Caco-2 (cell line): ENCODE measurements at regions not wholly inside any gene's neighbourhood (a gene's known extent, or its start where the extent isn't known, plus 50 kb on each side); places are given as distances from the start of the nearest gene placed in this dataset.

Experiments
- BruUV-seq: library from RNA; stranded (reverse); fragments of 400-500 nt; replicated peaks from 2 replicates; lab custom pipeline; 2021; lab: Mats Ljungman, UMichigan
- CTCF ChIA-PET: fragments of 300-600 bp; sonication (Branson Sonifier 250); formaldehyde crosslinking; loops from one replicate; lab custom pipeline; 2022; ENCODE audit warnings: antibody characterized with exemption; lab: Charles Lee
- POLR2A ChIA-PET: fragments of 300-600 bp; sonication (Branson Sonifier 250); formaldehyde crosslinking; loops from one replicate; lab custom pipeline; 2022; ENCODE audit warnings: antibody characterized with exemption; lab: Charles Lee
- DNase-seq, 2 experiments: peaks; one replicate each; pipeline versions ENCODE4 v3.0.0 to v3.0.0-alpha.2; 2020 to 2022
- H3K27me3 ChIP-seq: replicated peaks from 2 replicates; pipeline ENCODE4 v1.6.0; 2011; ENCODE audit warnings: low read length; ENCODE audit not compliant: control insufficient read depth, insufficient read depth
- H3K36me3 ChIP-seq: 2 replicates; pipeline ENCODE4 v1.5.1; 2011; ENCODE audit warnings: low read length; ENCODE audit not compliant: control insufficient read depth, insufficient read depth
- H3K4me1 ChIP-seq: fragments of 250-450 bp; sonication (Bioruptor Pico); 2 replicates; pipeline ENCODE4 v1.5.1; 2020; ENCODE audit warnings: mild to moderate bottlenecking
- H3K4me3 ChIP-seq: 2 replicates; pipeline ENCODE4 v1.5.1; 2011; ENCODE audit warnings: low read depth, mild to moderate bottlenecking, control low read depth, low read length
- H3K9me3 ChIP-seq: fragments of 250-450 bp; sonication (Bioruptor Pico); 2 replicates; pipeline ENCODE4 v1.5.1; 2020; ENCODE audit warnings: mild to moderate bottlenecking, moderate library complexity
- H3K27ac Mint-ChIP-seq: one replicate; pipeline ENCODE4 v1.8.0; 2022; ENCODE audit warnings: mixed read lengths; ENCODE audit not compliant: unreplicated experiment
- H3K27me3 Mint-ChIP-seq: one replicate; pipeline ENCODE4 v1.8.0; 2022; ENCODE audit warnings: mixed read lengths; ENCODE audit not compliant: insufficient read depth, unreplicated experiment
- H3K36me3 Mint-ChIP-seq: one replicate; pipeline ENCODE4 v1.8.0; 2022; ENCODE audit warnings: mild to moderate bottlenecking, mixed read lengths; ENCODE audit not compliant: insufficient read depth, unreplicated experiment
- H3K4me1 Mint-ChIP-seq: one replicate; pipeline ENCODE4 v1.8.0; 2022; ENCODE audit warnings: low read depth, mixed read lengths; ENCODE audit not compliant: unreplicated experiment
- H3K4me3 Mint-ChIP-seq: one replicate; pipeline ENCODE4 v1.8.0; 2022; ENCODE audit warnings: mild to moderate bottlenecking, moderate library complexity, mixed read lengths; ENCODE audit not compliant: unreplicated experiment
- H3K9me3 Mint-ChIP-seq: one replicate; pipeline ENCODE4 v1.8.0; 2022; ENCODE audit warnings: mixed read lengths; ENCODE audit not compliant: unreplicated experiment
- CTCF ChIP-seq, 2 experiments: fragments of 200-600 bp in 1 of 2; IDR thresholded peaks; 1 replicate in 1 of 2; 2 replicates in 1 of 2; pipeline versions ENCODE4 v1.5.1 to v1.8.0; 2011 to 2022; ENCODE audit warnings: antibody characterized with exemption in 1 of 2, control low read depth in 1 of 2, inconsistent platforms in 1 of 2, low read depth in 1 of 2, low read length in 1 of 2, mild to moderate bottlenecking in 1 of 2, moderate library complexity in 1 of 2; ENCODE audit not compliant: insufficient read depth in 1 of 2, severe bottlenecking in 1 of 2, unreplicated experiment in 1 of 2
- intact Hi-C: fragments of 100-400 bp; cut with micrococcal nuclease; formaldehyde crosslinking; loops from one replicate; pipeline ENCODE4 v1.10.0; 2022; ENCODE audit not compliant: unreplicated experiment

- no peaks in the 10 kb centered on the region for H3K4me1 Mint-ChIP-seq
- CTCF ChIA-PET, result no interaction called here
- no peak overlapping the region for H3K27ac Mint-ChIP-seq
These were observed 322.5 kb downstream of the C16orf95 start for GRCh38 chr16:86994651-86995171.

GRCh38 chr16:86995456-86995855, 321.7 kb downstream of the C16orf95 start:
- BruUV-seq, result no TSS peak

More at GRCh38 chr16:86994651-86995171, 322.5 kb downstream of the C16orf95 start:
- intact Hi-C loops, result no loop called here
- TF ChIP-seq CTCF (IDR thresholded peaks at IDR 0.05; ENCODE audit: insufficient read depth in 1 of 2, low read depth in 1 of 2, low read length in 1 of 2, severe bottlenecking in 1 of 2, unreplicated experiment in 1 of 2), result no peak
- Histone ChIP-seq H3K4me3 (no peak overlapping the region), H3K27me3 (no peaks in the 10 kb centered on the region; the same call in 1 of the 2 replicates), H3K9me3 (no peaks in the 10 kb centered on the region; the same call in 1 of the 2 replicates), H3K4me1 (peaks cover under 1% of the 10 kb centered on the region; the same call in 1 of the 2 replicates), H3K36me3 (no peaks in the 10 kb centered on the region)
- BruUV-seq, result no TSS peak
- Mint-ChIP-seq H3K27me3 (peaks cover 19% of the 10 kb centered on the region), H3K36me3 (no peaks in the 10 kb centered on the region), H3K9me3 (peaks cover 32% of the 10 kb centered on the region), H3K4me3 (no peak overlapping the region)
- POLR2A ChIA-PET, result no interaction called here
- DNase-seq, result no peak

GRCh38 chr16:86996081-86996480, 321.1 kb downstream of the C16orf95 start:
- Mint-ChIP-seq H3K36me3 (no peaks in the 10 kb centered on the region), H3K9me3 (peaks cover 44% of the 10 kb centered on the region), H3K27me3 (peaks cover 17% of the 10 kb centered on the region), H3K27ac (no peak overlapping the region), H3K4me3 (no peak overlapping the region), H3K4me1 (no peaks in the 10 kb centered on the region)
- no peaks in the 10 kb centered on the region for H3K36me3 ChIP-seq
- ChIA-PET POLR2A (no interaction called here), CTCF (no interaction called here)
- H3K4me3 ChIP-seq, result no peak overlapping the region
- no peaks in the 10 kb centered on the region; the same call in 1 of the 2 replicates for H3K27me3 ChIP-seq
- BruUV-seq, result no TSS peak
- intact Hi-C loops, result no loop called here
- DNase-seq, result no peak
- TF ChIP-seq CTCF (IDR thresholded peaks at IDR 0.05; ENCODE audit: insufficient read depth in 1 of 2, low read depth in 1 of 2, low read length in 1 of 2, severe bottlenecking in 1 of 2, unreplicated experiment in 1 of 2), result no peak
- no peaks in the 10 kb centered on the region; the same call in 1 of the 2 replicates for H3K9me3 ChIP-seq
- H3K4me1 ChIP-seq, result peaks cover 4% of the 10 kb centered on the region; the same call in 1 of the 2 replicates

More at GRCh38 chr16:86995456-86995855, 321.7 kb downstream of the C16orf95 start:
- no peak for DNase-seq
- ChIA-PET POLR2A (no interaction called here), CTCF (no interaction called here)
- H3K4me1 Mint-ChIP-seq, result no peaks in the 10 kb centered on the region
- H3K27me3 Mint-ChIP-seq, result peaks cover 19% of the 10 kb centered on the region
- Histone ChIP-seq H3K36me3 (no peaks in the 10 kb centered on the region), H3K9me3 (no peaks in the 10 kb centered on the region; the same call in 1 of the 2 replicates), H3K4me1 (peaks cover 4% of the 10 kb centered on the region; the same call in 1 of the 2 replicates), H3K4me3 (no peak overlapping the region), H3K27me3 (no peaks in the 10 kb centered on the region; the same call in 1 of the 2 replicates)
- H3K9me3 Mint-ChIP-seq, result peaks cover 40% of the 10 kb centered on the region
- intact Hi-C loops, result no loop called here
- H3K36me3 Mint-ChIP-seq, result no peaks in the 10 kb centered on the region
- no peak overlapping the region for H3K4me3 Mint-ChIP-seq
- no peak for TF ChIP-seq CTCF (IDR thresholded peaks at IDR 0.05; ENCODE audit: insufficient read depth in 1 of 2, low read depth in 1 of 2, low read length in 1 of 2, severe bottlenecking in 1 of 2, unreplicated experiment in 1 of 2)
- H3K27ac Mint-ChIP-seq, result no peak overlapping the region
